ENCODE measurements at regions not wholly inside any gene's neighbourhood (a gene's known extent, or its start where the extent isn't known, plus 50 kb on each side); places are given as distances from the start of the nearest gene placed in this dataset.

- Mint-ChIP-seq H3K9me3 (ENCODE audit: low read depth, unreplicated experiment) (peaks cover 25% of the 10 kb centered on the region), H3K36me3 (ENCODE audit: insufficient read depth, unreplicated experiment) (no peaks in the 10 kb centered on the region), H3K27me3 (ENCODE audit: unreplicated experiment) (no peaks in the 10 kb centered on the region), H3K4me1 (ENCODE audit: low read depth, unreplicated experiment) (no peaks in the 10 kb centered on the region), H3K4me3 (ENCODE audit: low read depth, unreplicated experiment) (no peak overlapping the region), H3K27ac (ENCODE audit: unreplicated experiment) (no peak overlapping the region)
- DNase-seq = no peak
- BruUV-seq (replicated peaks) = no TSS peak
- CTCF ChIA-PET = no interaction called here
- TF ChIP-seq CTCF (IDR thresholded peaks at IDR 0.05; ENCODE audit: unreplicated experiment) = no peak
- intact Hi-C loops (cut with micrococcal nuclease; ENCODE audit: unreplicated experiment) = no loop called here
These were observed 624.1 kb upstream of the ADGRB3 start for GRCh38 chr6:68010936-68011335.

GRCh38 chr6:68008445-68008844, 626.6 kb upstream of the ADGRB3 start:
- H3K27me3 Mint-ChIP-seq (ENCODE audit: unreplicated experiment) = no peaks in the 10 kb centered on the region
- H3K4me3 Mint-ChIP-seq (ENCODE audit: low read depth, unreplicated experiment) = no peak overlapping the region
- H3K4me1 Mint-ChIP-seq (ENCODE audit: low read depth, unreplicated experiment) = no peaks in the 10 kb centered on the region
- CTCF ChIA-PET = no interaction called here
- no peaks in the 10 kb centered on the region for H3K36me3 Mint-ChIP-seq (ENCODE audit: insufficient read depth, unreplicated experiment)
- H3K27ac Mint-ChIP-seq (ENCODE audit: unreplicated experiment) = no peak overlapping the region
- peaks cover 20% of the 10 kb centered on the region for H3K9me3 Mint-ChIP-seq (ENCODE audit: low read depth, unreplicated experiment)
- BruUV-seq (replicated peaks) = no TSS peak
- TF ChIP-seq CTCF (IDR thresholded peaks at IDR 0.05; ENCODE audit: unreplicated experiment) = no peak
- intact Hi-C loops (cut with micrococcal nuclease; ENCODE audit: unreplicated experiment) = no loop called here
- DNase-seq = no peak

GRCh38 chr6:68007717-68008116, 627.4 kb upstream of the ADGRB3 start:
- no TSS peak for BruUV-seq (replicated peaks)
- no peak for TF ChIP-seq CTCF (IDR thresholded peaks at IDR 0.05; ENCODE audit: unreplicated experiment)
- Mint-ChIP-seq H3K36me3 (ENCODE audit: insufficient read depth, unreplicated experiment) (no peaks in the 10 kb centered on the region), H3K27me3 (ENCODE audit: unreplicated experiment) (no peaks in the 10 kb centered on the region), H3K9me3 (ENCODE audit: low read depth, unreplicated experiment) (peaks cover 18% of the 10 kb centered on the region), H3K4me1 (ENCODE audit: low read depth, unreplicated experiment) (no peaks in the 10 kb centered on the region), H3K27ac (ENCODE audit: unreplicated experiment) (no peak overlapping the region), H3K4me3 (ENCODE audit: low read depth, unreplicated experiment) (no peak overlapping the region)
- no peak for DNase-seq
- CTCF ChIA-PET = no interaction called here
- intact Hi-C loops (cut with micrococcal nuclease; ENCODE audit: unreplicated experiment) = no loop called here

- H3K4me3 Mint-ChIP-seq (ENCODE audit: low read depth, unreplicated experiment) = no peak overlapping the region
- CTCF ChIA-PET = no interaction called here
- peaks cover 5% of the 10 kb centered on the region for H3K9me3 Mint-ChIP-seq (ENCODE audit: low read depth, unreplicated experiment)
- H3K27me3 Mint-ChIP-seq (ENCODE audit: unreplicated experiment) = no peaks in the 10 kb centered on the region
- TF ChIP-seq CTCF (IDR thresholded peaks at IDR 0.05; ENCODE audit: unreplicated experiment) = no peak
- H3K27ac Mint-ChIP-seq (ENCODE audit: unreplicated experiment) = no peak overlapping the region
- intact Hi-C loops (cut with micrococcal nuclease; ENCODE audit: unreplicated experiment) = no loop called here
- DNase-seq = no peak
- no peaks in the 10 kb centered on the region for H3K4me1 Mint-ChIP-seq (ENCODE audit: low read depth, unreplicated experiment)
- no TSS peak for BruUV-seq (replicated peaks)
- no peaks in the 10 kb centered on the region for H3K36me3 Mint-ChIP-seq (ENCODE audit: insufficient read depth, unreplicated experiment)
These were observed 648.3 kb upstream of the ADGRB3 start for GRCh38 chr6:67986694-67987232.

Data from Calu3 (cell line).